ENCODE measurements at regions not wholly inside any gene's neighbourhood (a gene's known extent, or its start where the extent isn't known, plus 50 kb on each side); places are given as distances from the start of the nearest gene placed in this dataset.

DNA sequence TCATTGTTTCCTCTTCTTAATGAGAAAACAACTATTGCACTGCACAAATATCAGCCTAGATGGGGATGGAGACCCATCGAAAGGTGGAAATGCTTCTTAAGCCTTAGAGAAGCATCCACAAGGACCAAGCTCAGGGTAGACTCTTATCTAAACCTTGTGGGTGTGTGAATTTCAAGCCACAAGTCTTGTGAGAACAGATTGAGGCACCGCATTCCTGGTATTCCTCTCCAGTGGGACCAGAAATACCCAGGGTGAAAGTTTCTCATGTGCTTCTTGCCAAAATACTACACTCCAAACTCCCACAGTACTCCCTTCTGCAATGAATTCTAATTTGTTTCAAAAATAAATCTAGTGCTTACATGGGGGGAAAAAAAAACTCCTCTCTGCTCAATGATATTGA, 375.6 kb downstream of the PDGFC start:
- intact Hi-C loops (cut with DNase I), result no loop called here
- WGBS, result 85% methylated on average over 2 of the region's 2 CpGs

DNA sequence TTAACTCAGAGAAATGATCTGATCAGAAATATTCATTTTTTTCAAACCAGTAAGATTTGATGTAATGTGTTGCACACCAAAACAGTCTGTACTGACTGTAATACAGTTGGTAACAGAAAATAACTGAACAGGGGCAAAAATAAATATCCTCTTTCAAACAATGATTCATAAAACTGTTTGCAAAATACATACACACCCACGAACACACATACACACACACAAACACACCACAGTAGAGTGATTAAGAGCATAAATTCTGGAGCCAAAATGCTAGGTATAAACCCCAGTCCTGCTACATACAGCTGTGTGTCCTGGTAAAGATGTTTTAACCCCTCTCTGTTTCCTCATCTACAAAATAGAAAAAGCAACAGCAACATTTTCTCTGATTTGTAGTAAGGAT, 376.6 kb downstream of the PDGFC start:
- TF ChIP-seq, protein P1, sequence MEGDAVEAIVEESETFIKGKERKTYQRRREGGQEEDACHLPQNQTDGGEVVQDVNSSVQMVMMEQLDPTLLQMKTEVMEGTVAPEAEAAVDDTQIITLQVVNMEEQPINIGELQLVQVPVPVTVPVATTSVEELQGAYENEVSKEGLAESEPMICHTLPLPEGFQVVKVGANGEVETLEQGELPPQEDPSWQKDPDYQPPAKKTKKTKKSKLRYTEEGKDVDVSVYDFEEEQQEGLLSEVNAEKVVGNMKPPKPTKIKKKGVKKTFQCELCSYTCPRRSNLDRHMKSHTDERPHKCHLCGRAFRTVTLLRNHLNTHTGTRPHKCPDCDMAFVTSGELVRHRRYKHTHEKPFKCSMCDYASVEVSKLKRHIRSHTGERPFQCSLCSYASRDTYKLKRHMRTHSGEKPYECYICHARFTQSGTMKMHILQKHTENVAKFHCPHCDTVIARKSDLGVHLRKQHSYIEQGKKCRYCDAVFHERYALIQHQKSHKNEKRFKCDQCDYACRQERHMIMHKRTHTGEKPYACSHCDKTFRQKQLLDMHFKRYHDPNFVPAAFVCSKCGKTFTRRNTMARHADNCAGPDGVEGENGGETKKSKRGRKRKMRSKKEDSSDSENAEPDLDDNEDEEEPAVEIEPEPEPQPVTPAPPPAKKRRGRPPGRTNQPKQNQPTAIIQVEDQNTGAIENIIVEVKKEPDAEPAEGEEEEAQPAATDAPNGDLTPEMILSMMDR (IDR thresholded peaks at IDR 0.05), result no peak
- TF ChIP-seq POLR2A (IDR thresholded peaks at IDR 0.05) (no peak), POLR2AphosphoS5 (IDR thresholded peaks at IDR 0.05) (no peak)

More for the DNA sequence above, 375.6 kb downstream of the PDGFC start:
- Histone ChIP-seq H3K27me3 (replicated peaks; ENCODE audit: insufficient read depth) (no peaks in the 10 kb centered on the region), H3K36me3 (no peaks in the 10 kb centered on the region), H3K4me3 (no peak overlapping the region), H3K9me3 (no peaks in the 10 kb centered on the region), H3K4me1 (replicated peaks) (peaks cover 7% of the 10 kb centered on the region), H3K27ac (no peak overlapping the region)
- DNase-seq (ENCODE audit: low spot score), result no peak
- TF ChIP-seq, protein P1 (IDR thresholded peaks at IDR 0.05), result no peak
- TF ChIP-seq POLR2A (IDR thresholded peaks at IDR 0.05), result no peak
- TF ChIP-seq POLR2AphosphoS5 (IDR thresholded peaks at IDR 0.05), result no peak

DNA sequence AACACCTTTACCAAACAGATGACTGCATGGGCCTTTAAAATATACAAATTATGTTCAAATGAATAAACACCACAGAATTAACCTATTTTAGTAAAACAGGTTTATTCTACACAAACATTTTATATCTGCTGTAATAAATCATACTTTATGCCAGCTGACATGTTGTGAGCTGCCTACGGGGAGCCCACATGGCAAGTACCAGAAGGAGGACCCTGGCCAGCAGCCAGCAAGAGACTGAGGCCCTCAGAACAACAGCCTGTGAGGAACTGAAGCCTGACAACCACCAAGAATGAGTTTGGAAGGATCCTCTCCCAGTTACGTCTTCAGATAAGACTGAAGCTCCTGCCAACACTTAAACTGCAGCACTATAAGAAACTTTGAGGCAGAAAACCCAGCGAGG, 377.0 kb downstream of the PDGFC start:
- WGBS, result 15% methylated on average over 3 of the region's 3 CpGs
- peaks cover 7% of the 10 kb centered on the region for H3K4me1 ChIP-seq (replicated peaks)
- intact Hi-C loops (cut with DNase I), result loop anchor here (5.0 kb wide), 2 partner anchors 378 to 533 kb away; partner anchors contain the start of gene PDGFC
- no peak overlapping the region for H3K4me3 ChIP-seq
- H3K9me3 ChIP-seq, result no peaks in the 10 kb centered on the region
- DNase-seq (ENCODE audit: low spot score), result peak; percentile 17
- no peaks in the 10 kb centered on the region for H3K36me3 ChIP-seq
- no peak overlapping the region for H3K27ac ChIP-seq
- TF ChIP-seq, protein P1 (IDR thresholded peaks at IDR 0.05), result no peak
- no peak for TF ChIP-seq POLR2A (IDR thresholded peaks at IDR 0.05)
- TF ChIP-seq POLR2AphosphoS5 (IDR thresholded peaks at IDR 0.05), result no peak
- H3K27me3 ChIP-seq (replicated peaks; ENCODE audit: insufficient read depth), result no peaks in the 10 kb centered on the region

More for the DNA sequence above, 376.6 kb downstream of the PDGFC start:
- intact Hi-C loops (cut with DNase I), result no loop called here
- WGBS, result 12% methylated on average over 1 of the region's 1 CpG
- Histone ChIP-seq H3K27me3 (replicated peaks; ENCODE audit: insufficient read depth) (no peaks in the 10 kb centered on the region), H3K4me1 (replicated peaks) (peaks cover 7% of the 10 kb centered on the region), H3K27ac (no peak overlapping the region), H3K4me3 (no peak overlapping the region), H3K36me3 (no peaks in the 10 kb centered on the region), H3K9me3 (no peaks in the 10 kb centered on the region)
- DNase-seq (ENCODE audit: low spot score), result no peak

DNA sequence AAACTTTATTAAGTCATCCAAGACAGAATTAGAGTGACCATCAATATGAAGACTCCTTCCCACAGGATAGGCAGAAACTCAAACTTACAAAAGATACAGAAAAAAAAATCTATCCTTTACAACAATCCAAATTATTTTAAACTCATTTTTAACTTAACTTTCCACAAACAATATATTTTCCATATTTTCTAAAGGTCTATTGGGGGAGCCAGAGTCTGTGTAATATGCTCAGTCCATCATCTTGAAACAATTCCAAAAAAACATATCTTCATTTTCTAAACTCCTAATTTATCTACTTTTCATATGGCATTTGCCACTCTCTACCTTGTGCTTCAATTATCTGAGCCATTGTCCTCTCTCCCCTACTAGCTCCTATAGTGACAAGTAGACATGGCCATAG, 378.1 kb downstream of the PDGFC start:
- H3K9me3 ChIP-seq, result no peaks in the 10 kb centered on the region
- TF ChIP-seq POLR2A (IDR thresholded peaks at IDR 0.05), result no peak
- TF ChIP-seq, protein P1 (IDR thresholded peaks at IDR 0.05), result peak in 1 of 4 experiments; percentile 2
- H3K4me3 ChIP-seq, result no peak overlapping the region
- H3K36me3 ChIP-seq, result no peaks in the 10 kb centered on the region
- intact Hi-C loops (cut with DNase I), result loop anchor here (5.0 kb wide), 2 partner anchors 379 to 534 kb away; partner anchors contain the start of gene PDGFC
- peaks cover 7% of the 10 kb centered on the region for H3K4me1 ChIP-seq (replicated peaks)
- no peaks in the 10 kb centered on the region for H3K27me3 ChIP-seq (replicated peaks; ENCODE audit: insufficient read depth)
- no peak overlapping the region for H3K27ac ChIP-seq
- no peak for DNase-seq (ENCODE audit: low spot score)

DNA sequence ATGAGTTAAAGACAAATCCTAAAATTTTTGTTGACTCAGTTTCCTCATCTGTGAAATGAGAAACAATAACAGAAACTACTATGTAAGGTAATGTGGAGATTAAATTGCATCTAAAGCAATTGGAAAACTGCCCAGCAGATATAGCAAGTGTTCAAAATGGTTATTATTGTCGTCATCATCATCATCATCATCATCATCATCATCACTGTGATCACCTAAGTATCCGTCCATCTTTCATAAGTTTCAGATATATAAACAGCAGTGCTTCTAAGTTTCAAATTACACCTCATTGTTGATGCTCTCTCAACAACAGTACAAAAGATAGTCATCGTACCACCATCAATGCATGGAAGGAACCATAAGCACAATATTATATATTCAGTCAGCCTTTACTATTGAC, 379.9 kb downstream of the PDGFC start:
- WGBS, result 93% methylated on average over 3 of the region's 3 CpGs
- Histone ChIP-seq H3K9me3 (no peaks in the 10 kb centered on the region), H3K27me3 (replicated peaks; ENCODE audit: insufficient read depth) (no peaks in the 10 kb centered on the region), H3K27ac (no peak overlapping the region), H3K4me1 (replicated peaks) (no peaks in the 10 kb centered on the region), H3K36me3 (no peaks in the 10 kb centered on the region), H3K4me3 (no peak overlapping the region)
- TF ChIP-seq POLR2A (IDR thresholded peaks at IDR 0.05) (no peak), POLR2AphosphoS5 (IDR thresholded peaks at IDR 0.05) (no peak)
- TF ChIP-seq, protein P1 (IDR thresholded peaks at IDR 0.05), result no peak
- no peak for DNase-seq (ENCODE audit: low spot score)
- intact Hi-C loops (cut with DNase I), result loop anchor here (5.0 kb wide), 2 partner anchors 381 to 536 kb away; partner anchors contain the start of gene PDGFC

All from prostate gland (tissue), 2 donors.